ENCODE measurements at regions not wholly inside any gene's neighbourhood (a gene's known extent, or its start where the extent isn't known, plus 50 kb on each side); places are given as distances from the start of the nearest gene placed in this dataset.

GRCh38 chr2:16330571-16330970 lies 335.1 kb downstream of the CYRIA start:
- TF ChIP-seq CTCF (IDR thresholded peaks at IDR 0.05) = no peak
- no peak for TF ChIP-seq POLR2AphosphoS5 (IDR thresholded peaks at IDR 0.05)
- TF ChIP-seq POLR2A (IDR thresholded peaks at IDR 0.05) = no peak
- no peak for TF ChIP-seq EP300 (IDR thresholded peaks at IDR 0.05)
